Body of pancreas (tissue), 4 donors: ENCODE measurements at regions not wholly inside any gene's neighbourhood (a gene's known extent, or its start where the extent isn't known, plus 50 kb on each side); places are given as distances from the start of the nearest gene placed in this dataset.

Experiments
- CTCF ChIP-seq, 7 experiments: fragments of 450-650 bp in 4 of 7; fragments of 200-600 bp in 3 of 7; sonication (generic) in 3 of 7; IDR thresholded peaks; one replicate each; pipeline ENCODE4 v1.5.1; 2016 to 2019; ENCODE audit warnings: antibody characterized with exemption in 7 of 7
- POLR2A ChIP-seq, 3 donors: fragments of 450-650 bp; IDR thresholded peaks; one replicate each; pipeline ENCODE4 v1.6.1; 2016; ENCODE audit warnings: antibody characterized with exemption in 3 of 3, mild to moderate bottlenecking in 2 of 3

GRCh38 chr9:89956331-89956730, 351.5 kb downstream of the GADD45G start:
- TF ChIP-seq CTCF (IDR thresholded peaks at IDR 0.05) (no peak), POLR2A (IDR thresholded peaks at IDR 0.05) (no peak)
